ENCODE measurements at regions not wholly inside any gene's neighbourhood (a gene's known extent, or its start where the extent isn't known, plus 50 kb on each side); places are given as distances from the start of the nearest gene placed in this dataset.

GRCh38 chr22:22835242-22835641 lies 52.4 kb upstream of the IGLL5 start:
- Mint-ChIP-seq H3K4me3 (no peak overlapping the region), H3K4me1 (ENCODE audit: low read depth) (peaks cover 17% of the 10 kb centered on the region), H3K36me3 (ENCODE audit: low read depth) (no peaks in the 10 kb centered on the region)

GRCh38 chr22:22835771-22836291 lies 51.8 kb upstream of the IGLL5 start:
- Mint-ChIP-seq H3K27ac (no peak overlapping the region), H3K36me3 (ENCODE audit: low read depth) (no peaks in the 10 kb centered on the region), H3K27me3 (no peaks in the 10 kb centered on the region), H3K9me3 (peaks cover 4% of the 10 kb centered on the region), H3K4me3 (no peak overlapping the region), H3K4me1 (ENCODE audit: low read depth) (peaks cover 17% of the 10 kb centered on the region)

More at GRCh38 chr22:22835242-22835641, 52.4 kb upstream of the IGLL5 start:
- H3K9me3 Mint-ChIP-seq: peaks cover 9% of the 10 kb centered on the region
- H3K27ac Mint-ChIP-seq: no peak overlapping the region
- no peaks in the 10 kb centered on the region for H3K27me3 Mint-ChIP-seq

GRCh38 chr22:22836635-22837034 lies 51.0 kb upstream of the IGLL5 start:
- no peaks in the 10 kb centered on the region for H3K27me3 Mint-ChIP-seq
- H3K4me1 Mint-ChIP-seq (ENCODE audit: low read depth): peaks cover 17% of the 10 kb centered on the region
- no peak overlapping the region for H3K27ac Mint-ChIP-seq
- H3K36me3 Mint-ChIP-seq (ENCODE audit: low read depth): no peaks in the 10 kb centered on the region
- no peak overlapping the region for H3K4me3 Mint-ChIP-seq
- no peaks in the 10 kb centered on the region for H3K9me3 Mint-ChIP-seq

Data from stimulated activated naive CD8-positive, alpha-beta T cell treated with anti-CD3 and anti-CD28 coated beads, Interleukin-15, Interleukin-2, amounts not matched to agents 100 ng/mL and 50 ng/mL, for 24 hours (primary cell).